AG10803 (cell line): ENCODE measurements at regions not wholly inside any gene's neighbourhood (a gene's known extent, or its start where the extent isn't known, plus 50 kb on each side); places are given as distances from the start of the nearest gene placed in this dataset.
"Not testable (repeated sequence)": the region's sequence is repeated elsewhere in the genome, so short reads cannot be mapped to it uniquely, and the experiment has no call there.

ENCODE experiments used
- DNase-seq: peaks from one replicate; pipeline ENCODE4 v3.0.0; 2010; ENCODE audit warnings: low read depth
- H3K4me3 ChIP-seq: 2 replicates; pipeline ENCODE4 v1.5.1; 2011; ENCODE audit warnings: mild to moderate bottlenecking, low read length, control low read depth
- CTCF ChIP-seq: conservative IDR thresholded peaks from 2 replicates; pipeline ENCODE4 v1.5.1; 2011; ENCODE audit warnings: mild to moderate bottlenecking, low read length, control low read depth, inconsistent platforms

- TF ChIP-seq CTCF, result no peak
- peak; percentile 61 for DNase-seq
- no peak overlapping the region for H3K4me3 ChIP-seq
These were observed 72.7 kb upstream of the CNIH3 start for GRCh38 chr1:224543453-224543852.

GRCh38 chr1:224544346-224545110, 71.6 kb upstream of the CNIH3 start:
- TF ChIP-seq CTCF, result no peak
- DNase-seq, result peak; percentile 76
- no peak overlapping the region for H3K4me3 ChIP-seq

GRCh38 chr1:224545571-224545970, 70.5 kb upstream of the CNIH3 start:
- TF ChIP-seq CTCF, result no peak
- no peak for DNase-seq
- no peak overlapping the region for H3K4me3 ChIP-seq

GRCh38 chr1:224548676-224549075, 67.4 kb upstream of the CNIH3 start:
- DNase-seq, result no peak
- H3K4me3 ChIP-seq, result no peak overlapping the region
- TF ChIP-seq CTCF, result no peak

- DNase-seq, result not testable (repeated sequence)
These were observed 64.9 kb upstream of the CNIH3 start for GRCh38 chr1:224551189-224551588.

GRCh38 chr1:224554056-224554455, 62.1 kb upstream of the CNIH3 start:
- H3K4me3 ChIP-seq, result no peak overlapping the region
- TF ChIP-seq CTCF, result no peak

More at GRCh38 chr1:224551189-224551588, 64.9 kb upstream of the CNIH3 start:
- not testable (repeated sequence) for H3K4me3 ChIP-seq

GRCh38 chr1:224554620-224555259, 61.4 kb upstream of the CNIH3 start:
- DNase-seq, result no peak
- no peak for TF ChIP-seq CTCF
- H3K4me3 ChIP-seq, result no peak overlapping the region

More at GRCh38 chr1:224554056-224554455, 62.1 kb upstream of the CNIH3 start:
- no peak for DNase-seq
